Ishikawa (cell line): ENCODE measurements at regions not wholly inside any gene's neighbourhood (a gene's known extent, or its start where the extent isn't known, plus 50 kb on each side); places are given as distances from the start of the nearest gene placed in this dataset.

Source experiments
- CEBPB ChIP-seq: IDR thresholded peaks from 2 replicates; pipeline ENCODE4 v1.6.1; 2012
- CREB1 ChIP-seq: IDR thresholded peaks from 2 replicates; pipeline ENCODE4 v1.6.1; 2012; ENCODE audit warnings: low read depth
- EP300 ChIP-seq: IDR thresholded peaks from 2 replicates; pipeline ENCODE4 v1.6.1; 2012; ENCODE audit warnings: borderline replicate concordance
- FOXM1 ChIP-seq: IDR thresholded peaks from 2 replicates; pipeline ENCODE4 v1.6.1; 2012; ENCODE audit warnings: low read depth, borderline replicate concordance
- NFIC ChIP-seq: IDR thresholded peaks from 2 replicates; pipeline ENCODE4 v1.6.1; 2012
- RAD21 ChIP-seq: IDR thresholded peaks from 2 replicates; pipeline ENCODE4 v1.6.1; 2012; ENCODE audit warnings: low read depth
- TAF1 ChIP-seq: IDR thresholded peaks from 2 replicates; pipeline ENCODE4 v1.6.1; 2012; ENCODE audit warnings: low read depth, mild to moderate bottlenecking
- TCF12 ChIP-seq: IDR thresholded peaks from 2 replicates; pipeline ENCODE4 v1.6.1; 2012; ENCODE audit warnings: low read depth
- TF ChIP-seq, protein P1 (sequence below): IDR thresholded peaks from 2 replicates; pipeline ENCODE4 v1.6.1; 2012
- TF ChIP-seq, protein P2 (sequence below): IDR thresholded peaks from 2 replicates; pipeline ENCODE4 v1.6.1; 2012; ENCODE audit warnings: low read depth, mild to moderate bottlenecking
- TF ChIP-seq, protein P3 (sequence below): IDR thresholded peaks from 2 replicates; pipeline ENCODE4 v1.6.1; 2012

DNA sequence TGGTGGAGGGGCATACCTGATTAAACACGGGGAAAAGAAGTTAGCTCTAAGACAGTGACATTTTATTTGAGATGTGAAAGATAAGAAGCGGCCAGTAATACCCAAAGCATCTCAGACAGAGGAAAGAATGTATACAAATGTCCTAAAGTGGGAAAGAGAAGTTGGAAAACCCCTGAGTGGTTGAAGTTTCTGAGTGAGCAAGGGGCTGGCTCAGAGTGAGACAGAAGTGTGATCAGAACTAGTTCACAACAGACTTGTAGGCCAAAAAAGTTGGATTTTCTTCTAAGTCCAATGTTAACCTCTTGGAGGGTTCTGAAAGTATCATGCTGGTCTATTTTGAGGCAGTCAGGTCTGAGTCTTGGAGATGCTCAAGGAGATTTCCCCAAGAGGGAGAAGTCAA is 608.7 kb downstream of the SOX6 start:
- no peak for TF ChIP-seq TAF1
- no peak for TF ChIP-seq EP300
- TF ChIP-seq, protein P1, sequence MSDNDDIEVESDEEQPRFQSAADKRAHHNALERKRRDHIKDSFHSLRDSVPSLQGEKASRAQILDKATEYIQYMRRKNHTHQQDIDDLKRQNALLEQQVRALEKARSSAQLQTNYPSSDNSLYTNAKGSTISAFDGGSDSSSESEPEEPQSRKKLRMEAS, result no peak
- TF ChIP-seq NFIC, result no peak
- TF ChIP-seq, protein P2, sequence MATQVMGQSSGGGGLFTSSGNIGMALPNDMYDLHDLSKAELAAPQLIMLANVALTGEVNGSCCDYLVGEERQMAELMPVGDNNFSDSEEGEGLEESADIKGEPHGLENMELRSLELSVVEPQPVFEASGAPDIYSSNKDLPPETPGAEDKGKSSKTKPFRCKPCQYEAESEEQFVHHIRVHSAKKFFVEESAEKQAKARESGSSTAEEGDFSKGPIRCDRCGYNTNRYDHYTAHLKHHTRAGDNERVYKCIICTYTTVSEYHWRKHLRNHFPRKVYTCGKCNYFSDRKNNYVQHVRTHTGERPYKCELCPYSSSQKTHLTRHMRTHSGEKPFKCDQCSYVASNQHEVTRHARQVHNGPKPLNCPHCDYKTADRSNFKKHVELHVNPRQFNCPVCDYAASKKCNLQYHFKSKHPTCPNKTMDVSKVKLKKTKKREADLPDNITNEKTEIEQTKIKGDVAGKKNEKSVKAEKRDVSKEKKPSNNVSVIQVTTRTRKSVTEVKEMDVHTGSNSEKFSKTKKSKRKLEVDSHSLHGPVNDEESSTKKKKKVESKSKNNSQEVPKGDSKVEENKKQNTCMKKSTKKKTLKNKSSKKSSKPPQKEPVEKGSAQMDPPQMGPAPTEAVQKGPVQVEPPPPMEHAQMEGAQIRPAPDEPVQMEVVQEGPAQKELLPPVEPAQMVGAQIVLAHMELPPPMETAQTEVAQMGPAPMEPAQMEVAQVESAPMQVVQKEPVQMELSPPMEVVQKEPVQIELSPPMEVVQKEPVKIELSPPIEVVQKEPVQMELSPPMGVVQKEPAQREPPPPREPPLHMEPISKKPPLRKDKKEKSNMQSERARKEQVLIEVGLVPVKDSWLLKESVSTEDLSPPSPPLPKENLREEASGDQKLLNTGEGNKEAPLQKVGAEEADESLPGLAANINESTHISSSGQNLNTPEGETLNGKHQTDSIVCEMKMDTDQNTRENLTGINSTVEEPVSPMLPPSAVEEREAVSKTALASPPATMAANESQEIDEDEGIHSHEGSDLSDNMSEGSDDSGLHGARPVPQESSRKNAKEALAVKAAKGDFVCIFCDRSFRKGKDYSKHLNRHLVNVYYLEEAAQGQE, result no peak
- TF ChIP-seq TCF12, result no peak
- no peak for TF ChIP-seq CEBPB
- no peak for TF ChIP-seq RAD21
- TF ChIP-seq CREB1, result no peak
- TF ChIP-seq, protein P3, sequence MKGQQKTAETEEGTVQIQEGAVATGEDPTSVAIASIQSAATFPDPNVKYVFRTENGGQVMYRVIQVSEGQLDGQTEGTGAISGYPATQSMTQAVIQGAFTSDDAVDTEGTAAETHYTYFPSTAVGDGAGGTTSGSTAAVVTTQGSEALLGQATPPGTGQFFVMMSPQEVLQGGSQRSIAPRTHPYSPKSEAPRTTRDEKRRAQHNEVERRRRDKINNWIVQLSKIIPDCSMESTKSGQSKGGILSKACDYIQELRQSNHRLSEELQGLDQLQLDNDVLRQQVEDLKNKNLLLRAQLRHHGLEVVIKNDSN, result no peak
- no peak for TF ChIP-seq FOXM1
